ENCODE measurements at regions not wholly inside any gene's neighbourhood (a gene's known extent, or its start where the extent isn't known, plus 50 kb on each side); places are given as distances from the start of the nearest gene placed in this dataset.

GRCh38 chrX:113470166-113470565 lies 629.5 kb upstream of the AMOT start (continued):
- TF ChIP-seq, protein P1, sequence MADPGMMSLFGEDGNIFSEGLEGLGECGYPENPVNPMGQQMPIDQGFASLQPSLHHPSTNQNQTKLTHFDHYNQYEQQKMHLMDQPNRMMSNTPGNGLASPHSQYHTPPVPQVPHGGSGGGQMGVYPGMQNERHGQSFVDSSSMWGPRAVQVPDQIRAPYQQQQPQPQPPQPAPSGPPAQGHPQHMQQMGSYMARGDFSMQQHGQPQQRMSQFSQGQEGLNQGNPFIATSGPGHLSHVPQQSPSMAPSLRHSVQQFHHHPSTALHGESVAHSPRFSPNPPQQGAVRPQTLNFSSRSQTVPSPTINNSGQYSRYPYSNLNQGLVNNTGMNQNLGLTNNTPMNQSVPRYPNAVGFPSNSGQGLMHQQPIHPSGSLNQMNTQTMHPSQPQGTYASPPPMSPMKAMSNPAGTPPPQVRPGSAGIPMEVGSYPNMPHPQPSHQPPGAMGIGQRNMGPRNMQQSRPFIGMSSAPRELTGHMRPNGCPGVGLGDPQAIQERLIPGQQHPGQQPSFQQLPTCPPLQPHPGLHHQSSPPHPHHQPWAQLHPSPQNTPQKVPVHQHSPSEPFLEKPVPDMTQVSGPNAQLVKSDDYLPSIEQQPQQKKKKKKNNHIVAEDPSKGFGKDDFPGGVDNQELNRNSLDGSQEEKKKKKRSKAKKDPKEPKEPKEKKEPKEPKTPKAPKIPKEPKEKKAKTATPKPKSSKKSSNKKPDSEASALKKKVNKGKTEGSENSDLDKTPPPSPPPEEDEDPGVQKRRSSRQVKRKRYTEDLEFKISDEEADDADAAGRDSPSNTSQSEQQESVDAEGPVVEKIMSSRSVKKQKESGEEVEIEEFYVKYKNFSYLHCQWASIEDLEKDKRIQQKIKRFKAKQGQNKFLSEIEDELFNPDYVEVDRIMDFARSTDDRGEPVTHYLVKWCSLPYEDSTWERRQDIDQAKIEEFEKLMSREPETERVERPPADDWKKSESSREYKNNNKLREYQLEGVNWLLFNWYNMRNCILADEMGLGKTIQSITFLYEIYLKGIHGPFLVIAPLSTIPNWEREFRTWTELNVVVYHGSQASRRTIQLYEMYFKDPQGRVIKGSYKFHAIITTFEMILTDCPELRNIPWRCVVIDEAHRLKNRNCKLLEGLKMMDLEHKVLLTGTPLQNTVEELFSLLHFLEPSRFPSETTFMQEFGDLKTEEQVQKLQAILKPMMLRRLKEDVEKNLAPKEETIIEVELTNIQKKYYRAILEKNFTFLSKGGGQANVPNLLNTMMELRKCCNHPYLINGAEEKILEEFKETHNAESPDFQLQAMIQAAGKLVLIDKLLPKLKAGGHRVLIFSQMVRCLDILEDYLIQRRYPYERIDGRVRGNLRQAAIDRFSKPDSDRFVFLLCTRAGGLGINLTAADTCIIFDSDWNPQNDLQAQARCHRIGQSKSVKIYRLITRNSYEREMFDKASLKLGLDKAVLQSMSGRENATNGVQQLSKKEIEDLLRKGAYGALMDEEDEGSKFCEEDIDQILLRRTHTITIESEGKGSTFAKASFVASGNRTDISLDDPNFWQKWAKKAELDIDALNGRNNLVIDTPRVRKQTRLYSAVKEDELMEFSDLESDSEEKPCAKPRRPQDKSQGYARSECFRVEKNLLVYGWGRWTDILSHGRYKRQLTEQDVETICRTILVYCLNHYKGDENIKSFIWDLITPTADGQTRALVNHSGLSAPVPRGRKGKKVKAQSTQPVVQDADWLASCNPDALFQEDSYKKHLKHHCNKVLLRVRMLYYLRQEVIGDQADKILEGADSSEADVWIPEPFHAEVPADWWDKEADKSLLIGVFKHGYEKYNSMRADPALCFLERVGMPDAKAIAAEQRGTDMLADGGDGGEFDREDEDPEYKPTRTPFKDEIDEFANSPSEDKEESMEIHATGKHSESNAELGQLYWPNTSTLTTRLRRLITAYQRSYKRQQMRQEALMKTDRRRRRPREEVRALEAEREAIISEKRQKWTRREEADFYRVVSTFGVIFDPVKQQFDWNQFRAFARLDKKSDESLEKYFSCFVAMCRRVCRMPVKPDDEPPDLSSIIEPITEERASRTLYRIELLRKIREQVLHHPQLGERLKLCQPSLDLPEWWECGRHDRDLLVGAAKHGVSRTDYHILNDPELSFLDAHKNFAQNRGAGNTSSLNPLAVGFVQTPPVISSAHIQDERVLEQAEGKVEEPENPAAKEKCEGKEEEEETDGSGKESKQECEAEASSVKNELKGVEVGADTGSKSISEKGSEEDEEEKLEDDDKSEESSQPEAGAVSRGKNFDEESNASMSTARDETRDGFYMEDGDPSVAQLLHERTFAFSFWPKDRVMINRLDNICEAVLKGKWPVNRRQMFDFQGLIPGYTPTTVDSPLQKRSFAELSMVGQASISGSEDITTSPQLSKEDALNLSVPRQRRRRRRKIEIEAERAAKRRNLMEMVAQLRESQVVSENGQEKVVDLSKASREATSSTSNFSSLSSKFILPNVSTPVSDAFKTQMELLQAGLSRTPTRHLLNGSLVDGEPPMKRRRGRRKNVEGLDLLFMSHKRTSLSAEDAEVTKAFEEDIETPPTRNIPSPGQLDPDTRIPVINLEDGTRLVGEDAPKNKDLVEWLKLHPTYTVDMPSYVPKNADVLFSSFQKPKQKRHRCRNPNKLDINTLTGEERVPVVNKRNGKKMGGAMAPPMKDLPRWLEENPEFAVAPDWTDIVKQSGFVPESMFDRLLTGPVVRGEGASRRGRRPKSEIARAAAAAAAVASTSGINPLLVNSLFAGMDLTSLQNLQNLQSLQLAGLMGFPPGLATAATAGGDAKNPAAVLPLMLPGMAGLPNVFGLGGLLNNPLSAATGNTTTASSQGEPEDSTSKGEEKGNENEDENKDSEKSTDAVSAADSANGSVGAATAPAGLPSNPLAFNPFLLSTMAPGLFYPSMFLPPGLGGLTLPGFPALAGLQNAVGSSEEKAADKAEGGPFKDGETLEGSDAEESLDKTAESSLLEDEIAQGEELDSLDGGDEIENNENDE (IDR thresholded peaks at IDR 0.05; ENCODE audit: insufficient replicate concordance, low read length) = no peak
- no peak for TF ChIP-seq NANOG (IDR thresholded peaks at IDR 0.05; ENCODE audit: insufficient read depth, low read depth, low read length, poor library complexity, severe bottlenecking)
- TF ChIP-seq TBP (IDR thresholded peaks at IDR 0.05; ENCODE audit: low read depth, low read length) = no peak
- no peak for TF ChIP-seq TAF7 (optimal IDR thresholded peaks at IDR 0.05; ENCODE audit: borderline replicate concordance, low read depth, low read length)
- no peak for TF ChIP-seq EGR1 (IDR thresholded peaks at IDR 0.05; ENCODE audit: borderline replicate concordance, low read depth, low read length)
- TF ChIP-seq E2F6 (IDR thresholded peaks at IDR 0.05) = no peak
- TF ChIP-seq SP4 (IDR thresholded peaks at IDR 0.05; ENCODE audit: low read length) = no peak
- TF ChIP-seq POLR2A (IDR thresholded peaks at IDR 0.05; ENCODE audit: control extremely low read depth in 1 of 2, low read depth in 2 of 2, low read length in 2 of 2) = no peak
- no peak for TF ChIP-seq SUZ12 (IDR thresholded peaks at IDR 0.05; ENCODE audit: low read length)
- no peak for TF ChIP-seq KDM5A (IDR thresholded peaks at IDR 0.05; ENCODE audit: low read length)
- TF ChIP-seq NRF1 (IDR thresholded peaks at IDR 0.05; ENCODE audit: low read depth, low read length) = no peak
- TF ChIP-seq ZNF274 (IDR thresholded peaks at IDR 0.05; ENCODE audit: borderline replicate concordance, extremely low read depth, low read length) = no peak
- no peak for TF ChIP-seq ASH2L (IDR thresholded peaks at IDR 0.05; ENCODE audit: low read length)
